NCI-H187 (cell line): ENCODE measurements at regions not wholly inside any gene's neighbourhood (a gene's known extent, or its start where the extent isn't known, plus 50 kb on each side); places are given as distances from the start of the nearest gene placed in this dataset.
"Not testable (repeated sequence)": the region's sequence is repeated elsewhere in the genome, so short reads cannot be mapped to it uniquely, and the experiment has no call there.

Source experiments
- DNase-seq, 2 experiments: peaks; one replicate each; lab custom pipeline; 2025; lab: John Stamatoyannopoulos, UW

- DNase-seq = no peak
Measured at GRCh38 chr2:129467012-129467779, 512.3 kb upstream of the RAB6C start.

DNA sequence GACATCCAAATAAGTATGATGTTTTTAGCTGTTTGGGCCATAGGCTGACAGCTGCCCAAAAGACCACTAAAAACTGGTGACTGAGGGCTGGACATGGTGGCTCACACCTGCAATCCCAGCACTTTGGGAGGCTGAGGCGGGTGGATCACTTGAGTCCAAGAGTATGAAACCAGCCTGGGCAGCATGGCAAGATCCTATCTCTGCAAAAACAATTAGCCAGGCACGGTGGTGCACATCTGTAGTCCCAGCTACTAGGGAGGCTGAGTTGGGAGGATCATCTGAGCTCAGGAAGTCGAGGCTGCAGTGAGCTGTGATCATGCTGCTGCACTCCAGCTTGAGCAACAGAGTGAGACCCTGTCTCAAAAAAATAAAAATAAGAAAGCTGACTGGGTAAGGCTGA is 511.5 kb upstream of the RAB6C start:
- DNase-seq = no peak

DNA sequence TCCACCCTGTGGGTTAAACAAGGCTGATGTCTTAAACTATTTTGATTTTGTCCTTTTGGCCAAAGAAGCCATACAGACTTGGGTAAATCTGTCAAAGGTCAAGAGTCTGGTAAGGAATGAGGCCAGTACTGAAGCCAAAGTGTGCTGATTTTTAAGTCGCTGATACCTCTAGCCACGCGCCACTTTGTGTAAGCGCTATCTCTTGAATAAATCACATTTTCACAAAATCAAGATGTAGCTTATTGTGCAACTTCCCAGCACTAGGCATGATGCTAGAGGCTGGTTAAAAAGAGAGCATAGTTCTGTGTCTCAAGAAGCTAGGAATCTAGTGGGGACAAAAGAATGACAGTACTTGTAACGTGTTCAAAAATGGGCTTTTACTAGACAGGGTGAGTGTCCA is 510.6 kb upstream of the RAB6C start:
- DNase-seq = no peak

GRCh38 chr2:129469389-129469788 is 510.1 kb upstream of the RAB6C start:
- no peak for DNase-seq

DNA sequence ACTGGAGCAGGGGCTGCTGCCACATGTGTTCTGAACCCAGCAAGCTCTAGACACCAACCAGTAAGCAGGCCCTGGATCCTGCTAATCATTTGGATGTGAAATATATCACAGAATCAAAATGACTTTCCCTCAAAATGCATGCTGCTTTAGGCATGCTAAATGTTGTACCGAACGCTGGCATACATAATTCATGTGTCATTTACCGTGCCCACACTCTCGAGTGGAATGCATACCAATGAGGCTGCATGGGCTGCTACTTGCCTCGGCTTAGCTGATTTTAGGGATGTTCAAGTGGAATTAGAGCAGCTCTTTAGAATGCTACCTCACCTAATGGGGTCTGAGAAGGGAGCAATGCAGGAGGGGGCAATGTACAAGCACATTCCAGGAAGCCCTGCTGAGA is 509.6 kb upstream of the RAB6C start:
- DNase-seq = no peak

GRCh38 chr2:129478902-129479517 is 500.5 kb upstream of the RAB6C start:
- no peak for DNase-seq

DNA sequence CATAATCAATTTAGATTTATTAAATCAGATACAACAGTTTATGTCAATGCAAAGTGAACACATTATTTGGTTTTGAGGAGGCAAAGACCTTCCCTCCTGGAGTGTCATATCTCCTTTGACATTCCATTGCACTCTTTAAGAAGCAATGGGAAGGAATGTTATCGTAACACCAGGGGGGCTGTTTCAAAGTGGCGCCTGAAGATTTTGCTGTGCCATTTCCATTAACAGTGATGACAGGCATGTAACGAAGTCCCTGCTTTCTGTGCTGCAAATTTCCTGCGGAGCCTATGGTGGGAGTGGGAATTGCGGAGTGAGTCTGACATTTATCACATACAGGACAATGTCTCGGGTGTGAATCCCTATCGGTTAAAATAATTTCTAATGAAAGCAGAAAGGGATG is 499.6 kb upstream of the RAB6C start:
- no peak for DNase-seq

DNA sequence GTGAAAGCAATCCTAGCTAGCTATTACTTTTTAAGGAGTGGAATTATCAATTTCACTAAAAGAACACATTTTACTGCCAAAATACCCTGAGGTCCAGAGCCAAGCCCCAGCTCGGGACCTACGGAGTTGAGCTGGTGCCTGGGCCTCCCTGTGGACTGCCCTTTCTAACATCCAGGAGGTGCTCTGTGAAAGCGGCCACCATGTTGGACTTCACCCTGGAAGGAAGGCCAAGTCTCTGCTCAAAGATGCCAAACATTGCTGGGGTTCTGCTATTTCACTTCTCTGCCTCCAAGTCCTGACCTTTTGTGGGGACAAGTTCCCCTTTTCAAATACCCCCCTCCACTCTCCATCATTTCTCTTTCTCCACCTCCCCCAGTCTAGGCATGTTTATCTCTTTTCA is 498.7 kb upstream of the RAB6C start:
- no peak for DNase-seq

- no peak for DNase-seq
Measured at GRCh38 chr2:129481306-129482219, 497.9 kb upstream of the RAB6C start.

DNA sequence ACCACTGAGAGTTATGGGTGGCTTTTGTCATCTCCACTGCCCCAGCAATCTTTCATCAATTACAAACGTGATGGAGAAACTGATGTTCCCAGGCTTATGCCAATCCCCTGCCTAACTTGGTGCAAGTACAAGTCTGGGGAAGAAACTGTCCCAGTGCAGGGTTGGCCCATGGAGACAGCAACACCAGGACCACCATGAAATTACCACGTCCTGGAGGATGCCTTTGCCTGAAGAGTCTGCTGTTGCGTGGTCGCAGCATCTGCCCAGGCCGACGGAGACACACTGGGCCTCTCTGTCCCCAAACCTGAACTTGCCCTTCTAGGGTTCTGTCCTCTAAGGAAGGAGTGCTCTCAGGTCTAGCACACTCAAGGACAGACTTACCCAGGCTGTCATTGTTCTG is 496.8 kb upstream of the RAB6C start:
- no peak for DNase-seq

DNA sequence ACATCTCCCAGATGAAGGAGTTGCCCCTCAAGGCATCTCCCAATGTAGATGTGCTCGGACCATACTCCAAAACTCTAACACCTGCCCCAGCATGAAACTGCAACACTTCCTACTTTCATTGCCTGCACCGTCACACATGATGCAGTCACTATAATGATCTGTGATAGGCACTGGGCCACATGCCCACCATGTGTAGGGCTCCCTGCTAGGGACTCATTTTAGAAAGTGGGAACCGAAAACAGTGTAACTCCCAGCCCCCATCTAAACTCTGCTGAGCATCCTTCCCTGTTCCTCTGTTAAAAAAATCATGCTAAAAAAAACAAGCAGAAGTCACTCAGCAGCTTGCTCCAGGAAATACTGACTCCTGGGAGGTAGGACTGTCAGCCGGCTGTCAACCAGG is 496.1 kb upstream of the RAB6C start:
- no peak for DNase-seq

DNA sequence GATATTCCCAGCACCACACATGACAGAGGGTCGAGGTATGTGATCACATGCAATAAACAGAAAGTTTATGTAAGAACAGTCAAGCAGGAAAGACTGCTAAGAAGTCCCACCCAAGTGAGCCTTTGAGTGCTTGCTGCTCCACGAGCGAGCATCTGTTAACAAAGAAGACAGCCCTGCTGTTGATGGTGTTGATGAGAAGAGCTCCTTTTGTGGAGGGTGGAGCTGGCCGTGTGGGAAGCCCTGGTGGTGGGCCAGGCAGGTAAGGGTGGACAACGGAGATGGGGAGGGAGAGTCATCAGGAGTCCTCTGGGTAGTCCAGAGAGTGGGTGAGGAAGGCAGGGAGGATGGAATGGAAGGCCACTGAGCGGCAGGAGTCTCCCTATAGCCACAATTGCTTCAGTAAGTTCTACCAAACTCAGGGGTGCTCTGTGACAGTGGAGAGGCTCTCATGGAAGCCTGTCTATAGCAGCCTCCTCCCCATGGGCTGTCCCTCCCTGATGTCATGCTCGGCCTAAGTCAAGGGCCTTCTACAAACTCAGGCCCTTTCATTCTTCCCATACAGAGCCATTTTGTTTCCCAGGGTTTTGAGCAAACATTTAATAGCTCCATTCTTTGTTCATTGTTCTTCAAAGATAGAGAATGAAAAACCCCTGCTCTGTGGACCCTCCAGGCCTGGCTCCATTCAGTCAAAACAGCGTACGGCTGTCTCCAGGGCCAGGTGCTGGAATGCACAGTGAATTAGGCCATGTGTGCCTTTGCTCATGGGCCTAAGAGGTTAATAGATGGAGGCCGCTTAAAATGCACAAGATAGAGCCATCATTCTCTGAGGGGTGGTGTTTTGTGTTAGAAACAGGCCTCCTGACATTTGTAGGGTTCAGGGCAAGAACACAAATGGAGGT is 494.2 kb upstream of the RAB6C start:
- no peak for DNase-seq

DNA sequence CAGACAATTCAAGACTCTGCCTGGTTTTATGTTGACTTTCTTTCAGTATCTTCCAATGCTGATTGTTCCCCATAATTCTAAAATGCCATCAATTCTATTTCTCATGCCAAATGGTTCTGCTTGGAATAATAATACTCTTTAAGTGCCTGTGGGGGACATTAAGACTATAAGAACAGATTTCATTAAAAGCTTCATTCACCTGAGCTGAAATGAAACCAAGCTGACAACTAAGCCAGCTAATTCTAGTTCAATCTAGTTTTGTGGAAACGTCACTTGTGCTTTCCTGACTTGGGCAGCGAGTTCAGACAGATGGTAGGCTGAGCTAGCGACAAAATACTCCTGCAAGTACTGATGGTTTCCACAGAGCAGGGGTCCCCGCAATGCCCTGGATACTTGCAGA is 491.1 kb upstream of the RAB6C start:
- DNase-seq = no peak

DNA sequence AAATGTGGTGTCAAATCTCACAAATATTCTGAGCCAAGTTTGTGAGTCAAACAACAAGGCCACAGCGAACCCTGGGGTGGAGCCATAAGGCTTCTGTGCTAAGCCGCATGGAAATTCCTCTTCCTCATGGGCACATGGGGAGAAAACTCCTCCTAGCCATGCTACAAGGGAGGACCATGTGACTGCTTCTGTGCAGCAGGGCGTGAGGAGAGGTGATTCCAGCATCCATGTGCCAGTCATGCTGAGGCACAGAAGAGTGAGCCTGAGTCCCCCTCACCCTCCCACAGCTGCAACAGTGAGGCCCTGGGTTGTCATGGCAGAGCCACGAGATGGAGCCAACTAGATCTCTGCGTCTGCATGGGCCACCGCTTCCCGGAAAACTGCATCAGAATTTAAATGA is 488.8 kb upstream of the RAB6C start:
- DNase-seq = no peak

DNA sequence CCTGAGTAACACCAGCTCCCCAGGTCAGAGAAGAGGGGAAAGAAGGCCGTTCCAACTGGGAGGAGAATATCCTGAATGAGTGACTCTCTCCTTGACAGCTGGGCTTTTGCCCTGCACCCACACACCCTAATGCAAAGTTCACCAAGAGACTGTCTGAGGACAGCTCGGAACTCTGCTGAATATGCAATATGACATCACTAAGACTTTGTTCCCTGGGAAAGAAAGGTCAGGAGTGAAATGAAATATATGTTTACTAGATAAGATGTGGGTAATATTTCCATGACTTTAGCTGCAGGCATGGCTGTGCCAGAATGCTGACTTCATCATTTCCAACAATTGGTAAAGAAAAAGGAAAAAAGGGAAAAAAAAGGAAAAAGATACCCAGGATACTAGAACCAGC is 488.2 kb upstream of the RAB6C start:
- DNase-seq = no peak

- DNase-seq = no peak
Measured at GRCh38 chr2:129492548-129492947, 486.9 kb upstream of the RAB6C start.

- no peak for DNase-seq
Measured at GRCh38 chr2:129499747-129500146, 479.7 kb upstream of the RAB6C start.

- DNase-seq = no peak
Measured at GRCh38 chr2:129502781-129503180, 476.7 kb upstream of the RAB6C start.

DNA sequence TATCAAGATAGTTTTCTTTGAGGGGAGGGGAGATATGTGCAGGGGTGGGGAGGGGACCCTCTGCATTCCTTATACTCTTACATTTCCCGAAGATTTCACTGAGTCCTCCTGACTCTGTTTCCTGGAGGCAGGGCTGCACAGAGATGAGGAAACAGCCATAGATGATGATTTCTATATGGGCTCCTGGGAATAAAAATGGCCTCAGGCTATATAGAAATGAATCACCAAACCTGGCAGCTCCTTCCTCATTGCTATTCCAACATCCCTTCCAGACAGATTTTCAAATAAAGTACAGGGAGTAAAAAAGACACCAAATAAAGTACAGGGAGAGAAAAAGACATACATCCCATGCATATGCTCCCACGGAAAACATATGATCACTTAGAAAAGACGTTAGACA is 474.8 kb upstream of the RAB6C start:
- DNase-seq = no peak

DNA sequence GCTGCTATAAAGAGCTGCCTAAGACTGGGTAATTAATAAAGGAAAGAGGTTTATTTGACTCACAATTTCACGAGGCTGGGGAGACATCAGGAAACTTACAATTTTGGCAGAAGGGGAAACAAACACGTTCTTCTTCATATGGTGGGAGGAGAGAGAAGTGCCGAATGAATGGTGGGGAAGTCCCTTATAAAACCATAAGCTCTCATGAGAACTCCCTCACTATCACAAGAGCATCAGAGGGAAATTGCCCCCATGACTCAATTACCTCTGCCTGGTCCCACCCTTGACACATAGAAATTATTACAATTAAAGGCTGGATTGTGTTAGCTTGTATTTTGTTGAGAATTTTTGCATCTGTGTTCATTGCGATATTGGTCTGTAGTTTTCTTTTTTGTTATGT is 460.5 kb upstream of the RAB6C start:
- no peak for DNase-seq

GRCh38 chr2:129532158-129532557 is 447.3 kb upstream of the RAB6C start:
- DNase-seq = not testable (repeated sequence)

DNA sequence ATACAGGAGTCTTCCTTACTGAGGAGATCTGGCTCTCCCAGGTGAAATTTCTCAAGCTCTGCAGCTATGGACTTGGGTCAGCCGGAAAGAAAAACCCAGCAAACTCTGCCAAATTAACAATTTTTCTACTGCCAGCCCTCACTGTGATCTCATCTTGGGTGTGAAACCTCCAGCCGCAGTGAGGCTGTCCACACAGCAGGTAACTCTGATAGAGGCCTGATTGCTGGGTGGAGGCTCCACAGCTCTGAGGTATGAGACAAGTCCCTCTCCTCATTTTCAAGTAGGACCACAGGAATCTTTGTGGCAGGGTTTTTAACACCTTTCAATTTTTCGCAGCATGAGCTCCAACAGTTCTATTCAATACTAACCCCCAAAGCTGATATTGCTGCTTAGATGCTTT is 430.6 kb upstream of the RAB6C start:
- no peak for DNase-seq
